Upper lobe of right lung (tissue), 1 donor: ENCODE measurements at regions not wholly inside any gene's neighbourhood (a gene's known extent, or its start where the extent isn't known, plus 50 kb on each side); places are given as distances from the start of the nearest gene placed in this dataset.

Experiments
- ATAC-seq: fragments of 200-7000 bp; cut with Tn5 transposase; one replicate; pipeline ENCODE4 v1.9.1; 2020; ENCODE audit warnings: mild to moderate bottlenecking, moderate library complexity
- DNase-seq: peaks from one replicate; pipeline ENCODE4 v3.0.0-alpha.2; 2020
- H3K27ac ChIP-seq: fragments of 200-600 bp; one replicate; pipeline ENCODE4 v1.8.0; 2022
- H3K27me3 ChIP-seq: fragments of 200-600 bp; one replicate; pipeline ENCODE4 v1.8.0; 2022; ENCODE audit warnings: mild to moderate bottlenecking
- H3K36me3 ChIP-seq: fragments of 200-600 bp; one replicate; pipeline ENCODE4 v1.8.0; 2022
- H3K4me1 ChIP-seq: fragments of 200-600 bp; one replicate; pipeline ENCODE4 v1.8.0; 2022
- H3K4me3 ChIP-seq: fragments of 200-600 bp; one replicate; pipeline ENCODE4 v1.8.0; 2022; ENCODE audit warnings: mild to moderate bottlenecking
- H3K9me3 ChIP-seq: fragments of 200-600 bp; one replicate; pipeline ENCODE4 v1.8.0; 2022
- intact Hi-C: fragments of 100-400 bp; cut with DNase I; formaldehyde crosslinking; loops from one replicate; pipeline ENCODE4 v1.11.0; 2022
- TF ChIP-seq, protein P1 (sequence below): fragments of 200-600 bp; IDR thresholded peaks from one replicate; pipeline ENCODE4 v1.8.0; 2022; ENCODE audit warnings: antibody characterized with exemption
- donor health status: DM: no; HTN: yes; CAD: no; lungs with severe emphysema.

DNA sequence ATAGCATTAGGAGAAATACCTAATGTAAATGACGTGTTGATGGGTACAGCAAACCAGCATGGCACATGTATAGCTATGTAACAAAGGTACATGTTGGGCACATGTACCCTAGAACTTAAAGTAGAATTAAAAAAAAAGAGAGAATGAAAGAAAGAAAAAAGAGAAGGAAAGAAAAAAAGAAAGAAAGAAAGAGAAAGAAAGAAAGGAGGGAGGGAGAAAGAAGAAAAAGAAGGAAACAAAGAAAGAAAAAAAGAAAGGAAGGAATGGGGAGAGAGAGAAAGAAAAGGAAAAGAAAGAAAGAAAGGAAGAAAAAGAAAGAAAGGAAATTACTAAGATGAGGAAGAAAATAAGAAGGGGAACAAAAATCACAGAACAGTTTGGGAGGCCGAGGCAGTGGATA is 925.5 kb downstream of the LRFN5 start:
- intact Hi-C loops = no loop called here
- ATAC-seq = no peak

DNA sequence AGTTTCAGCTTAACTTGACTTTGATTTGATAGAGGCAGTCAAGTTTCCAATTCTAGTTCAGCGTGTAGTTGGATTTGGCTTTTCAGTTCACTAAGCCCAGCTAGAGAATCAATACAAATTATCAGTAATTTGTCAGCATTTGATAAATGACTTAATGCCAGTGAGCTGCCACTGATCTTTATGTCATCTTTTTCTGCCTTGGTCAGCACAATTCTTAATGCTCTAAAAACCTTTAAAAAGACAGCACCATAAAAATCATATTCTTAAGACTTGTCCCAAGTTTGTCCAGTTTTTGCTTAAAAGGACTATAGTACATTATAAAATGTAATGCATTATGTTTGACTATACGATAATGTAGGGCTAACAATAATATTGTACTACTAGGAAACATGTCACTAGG is 920.5 kb downstream of the LRFN5 start:
- no peak for DNase-seq
- TF ChIP-seq, protein P1, sequence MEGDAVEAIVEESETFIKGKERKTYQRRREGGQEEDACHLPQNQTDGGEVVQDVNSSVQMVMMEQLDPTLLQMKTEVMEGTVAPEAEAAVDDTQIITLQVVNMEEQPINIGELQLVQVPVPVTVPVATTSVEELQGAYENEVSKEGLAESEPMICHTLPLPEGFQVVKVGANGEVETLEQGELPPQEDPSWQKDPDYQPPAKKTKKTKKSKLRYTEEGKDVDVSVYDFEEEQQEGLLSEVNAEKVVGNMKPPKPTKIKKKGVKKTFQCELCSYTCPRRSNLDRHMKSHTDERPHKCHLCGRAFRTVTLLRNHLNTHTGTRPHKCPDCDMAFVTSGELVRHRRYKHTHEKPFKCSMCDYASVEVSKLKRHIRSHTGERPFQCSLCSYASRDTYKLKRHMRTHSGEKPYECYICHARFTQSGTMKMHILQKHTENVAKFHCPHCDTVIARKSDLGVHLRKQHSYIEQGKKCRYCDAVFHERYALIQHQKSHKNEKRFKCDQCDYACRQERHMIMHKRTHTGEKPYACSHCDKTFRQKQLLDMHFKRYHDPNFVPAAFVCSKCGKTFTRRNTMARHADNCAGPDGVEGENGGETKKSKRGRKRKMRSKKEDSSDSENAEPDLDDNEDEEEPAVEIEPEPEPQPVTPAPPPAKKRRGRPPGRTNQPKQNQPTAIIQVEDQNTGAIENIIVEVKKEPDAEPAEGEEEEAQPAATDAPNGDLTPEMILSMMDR = no peak
- Histone ChIP-seq H3K27ac (no peak overlapping the region), H3K9me3 (no peaks in the 10 kb centered on the region), H3K36me3 (no peaks in the 10 kb centered on the region), H3K27me3 (no peaks in the 10 kb centered on the region), H3K4me1 (no peaks in the 10 kb centered on the region), H3K4me3 (no peak overlapping the region)
- no peak for ATAC-seq
- intact Hi-C loops = no loop called here

More for the DNA sequence above, 925.5 kb downstream of the LRFN5 start:
- H3K36me3 ChIP-seq = no peaks in the 10 kb centered on the region
- no peaks in the 10 kb centered on the region for H3K9me3 ChIP-seq
- no peaks in the 10 kb centered on the region for H3K4me1 ChIP-seq
- TF ChIP-seq, protein P1 = no peak
- H3K4me3 ChIP-seq = no peak overlapping the region
- H3K27me3 ChIP-seq = no peaks in the 10 kb centered on the region
- H3K27ac ChIP-seq = no peak overlapping the region
- DNase-seq = no peak

DNA sequence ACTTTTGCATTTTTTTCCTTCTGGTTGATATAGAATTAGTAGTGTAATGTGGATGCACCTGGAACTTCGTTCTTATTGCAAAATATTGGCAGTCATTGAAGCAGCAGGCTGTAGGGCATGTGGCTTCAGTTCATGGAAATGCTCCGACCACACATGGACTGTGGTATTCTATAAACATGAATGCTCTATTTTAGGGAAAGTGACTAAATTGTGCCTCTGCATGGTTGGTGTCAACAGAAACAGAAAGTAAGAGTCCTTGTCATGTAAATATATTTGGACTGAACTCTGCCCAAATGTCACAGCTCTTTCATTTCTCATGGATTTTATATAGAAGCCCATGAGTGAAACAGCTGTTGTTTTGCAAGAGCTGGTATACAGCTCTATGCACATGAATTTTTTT is 917.0 kb downstream of the LRFN5 start:
- intact Hi-C loops = no loop called here
- ATAC-seq = no peak

DNA sequence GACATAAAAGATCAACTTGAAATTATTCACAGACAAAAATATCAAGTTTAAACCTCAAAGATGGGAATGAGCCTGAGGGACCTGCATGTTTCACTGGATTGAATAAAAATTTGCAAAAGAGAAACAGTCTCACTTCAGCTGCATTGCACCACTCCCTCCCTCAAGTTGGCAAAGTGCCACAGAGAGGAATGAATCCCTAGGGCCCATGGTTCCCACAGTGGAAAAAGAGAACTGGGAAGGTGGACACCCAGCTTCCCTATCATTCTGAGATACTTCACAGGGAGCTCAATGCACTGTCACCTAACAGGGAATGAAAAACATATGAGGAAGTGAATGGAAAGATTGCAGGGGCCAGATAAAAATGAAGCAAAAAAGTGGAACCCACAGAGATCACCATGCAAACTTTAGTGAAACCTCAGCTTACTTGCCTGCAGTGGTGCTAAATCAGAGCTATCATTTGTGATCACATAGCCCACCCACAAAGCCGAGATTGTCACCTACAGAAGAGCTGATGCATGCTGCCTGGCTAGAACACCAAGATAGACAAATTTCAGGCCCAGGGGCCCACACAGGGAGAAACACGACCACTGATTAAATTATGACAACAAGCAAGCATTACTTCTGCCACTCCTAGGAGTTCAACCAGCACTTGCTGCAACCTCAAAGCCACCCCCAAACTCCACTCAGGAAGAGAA is 911.3 kb downstream of the LRFN5 start:
- no peaks in the 10 kb centered on the region for H3K36me3 ChIP-seq
- no peak overlapping the region for H3K4me3 ChIP-seq
- no peaks in the 10 kb centered on the region for H3K4me1 ChIP-seq
- no peaks in the 10 kb centered on the region for H3K9me3 ChIP-seq
- intact Hi-C loops = no loop called here
- H3K27me3 ChIP-seq = no peaks in the 10 kb centered on the region
- H3K27ac ChIP-seq = no peak overlapping the region
- DNase-seq (no peak), ATAC-seq (no peak)
- TF ChIP-seq, protein P1 = no peak

More for the DNA sequence above, 917.0 kb downstream of the LRFN5 start:
- Histone ChIP-seq H3K27ac (no peak overlapping the region), H3K9me3 (no peaks in the 10 kb centered on the region), H3K4me1 (no peaks in the 10 kb centered on the region), H3K27me3 (no peaks in the 10 kb centered on the region), H3K36me3 (no peaks in the 10 kb centered on the region), H3K4me3 (no peak overlapping the region)
- DNase-seq = no peak
- TF ChIP-seq, protein P1 = no peak

DNA sequence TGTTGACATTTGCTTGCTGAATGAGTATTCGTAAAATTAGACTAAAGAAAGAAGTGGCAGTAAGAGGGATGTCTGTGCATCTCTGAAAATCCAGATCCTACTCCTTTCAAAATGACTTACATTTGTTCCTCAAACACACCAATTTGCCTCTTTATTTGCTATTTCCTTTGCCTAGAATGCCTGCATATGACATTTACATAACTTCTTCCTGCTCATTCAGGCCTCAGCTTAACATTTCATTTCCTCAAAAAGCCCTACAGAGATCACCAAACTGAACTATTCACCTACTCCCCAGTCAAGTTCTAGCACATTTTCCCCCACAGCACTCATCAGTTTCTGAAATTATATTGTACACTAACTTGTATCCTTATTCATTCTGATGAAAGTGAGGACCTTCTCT is 907.2 kb downstream of the LRFN5 start:
- Histone ChIP-seq H3K27me3 (no peaks in the 10 kb centered on the region), H3K9me3 (no peaks in the 10 kb centered on the region), H3K36me3 (no peaks in the 10 kb centered on the region), H3K4me3 (no peak overlapping the region), H3K27ac (no peak overlapping the region), H3K4me1 (no peaks in the 10 kb centered on the region)
- no peak for ATAC-seq
- intact Hi-C loops = no loop called here
- DNase-seq = no peak
- TF ChIP-seq, protein P1 = no peak

DNA sequence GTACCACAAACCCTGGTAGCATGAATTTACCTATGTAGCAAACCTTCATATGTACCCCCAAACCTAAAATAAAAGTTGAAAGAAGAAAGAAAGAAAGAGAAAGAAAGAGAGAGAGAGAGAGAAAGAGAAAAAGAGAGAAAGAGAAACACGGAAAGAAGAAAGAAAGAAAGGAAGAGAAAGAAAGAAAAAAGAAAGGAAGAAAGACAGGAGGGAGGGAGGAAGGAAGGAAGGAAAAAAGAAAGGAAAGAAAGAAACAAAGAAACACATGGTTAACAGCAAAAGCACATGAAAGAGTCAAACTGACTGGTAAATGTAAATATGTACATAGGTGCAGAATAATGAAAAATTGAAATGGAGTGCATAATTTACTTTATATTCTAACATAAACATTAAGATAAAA is 903.4 kb downstream of the LRFN5 start:
- no peak overlapping the region for H3K27ac ChIP-seq
- H3K27me3 ChIP-seq = no peaks in the 10 kb centered on the region
- no peaks in the 10 kb centered on the region for H3K9me3 ChIP-seq
- DNase-seq (no peak), ATAC-seq (no peak)
- H3K4me3 ChIP-seq = no peak overlapping the region
- intact Hi-C loops = no loop called here
- TF ChIP-seq, protein P1 = no peak
- H3K36me3 ChIP-seq = no peaks in the 10 kb centered on the region
- no peaks in the 10 kb centered on the region for H3K4me1 ChIP-seq
